OCI-LY3 (cell line): ENCODE measurements at regions not wholly inside any gene's neighbourhood (a gene's known extent, or its start where the extent isn't known, plus 50 kb on each side); places are given as distances from the start of the nearest gene placed in this dataset.

Experiments used
- EZH2phosphoT487 ChIP-seq: fragments of 200-600 bp; shearing (Covaris generic); IDR thresholded peaks from 2 replicates; pipeline ENCODE4 v1.6.1; 2018; ENCODE audit warnings: antibody characterized with exemption, mixed run types, low read depth
- TF ChIP-seq, protein P1 (sequence below): fragments of 200-600, 300-600 bp; sonication (generic); IDR thresholded peaks from 2 replicates; pipeline ENCODE4 v1.5.1; 2014; ENCODE audit warnings: antibody characterized with exemption, low read length, low read depth

DNA sequence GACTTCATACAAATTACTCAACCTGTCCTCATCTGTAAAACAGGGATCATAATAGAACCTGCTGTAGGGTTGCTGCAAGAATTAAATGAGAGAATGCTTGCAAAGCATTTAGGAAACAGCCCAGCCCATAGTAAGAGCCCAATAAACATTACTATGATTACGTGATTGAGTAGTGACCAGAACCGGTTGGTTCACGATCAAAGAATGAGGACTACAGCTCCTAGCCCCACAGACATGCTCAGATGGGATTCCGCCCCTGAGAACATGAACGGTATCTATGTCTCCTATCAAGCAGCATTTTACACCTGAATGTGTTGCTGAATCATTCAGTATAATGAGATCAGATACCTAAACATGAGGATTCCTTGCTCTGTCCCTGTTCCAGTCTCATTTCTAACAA, 104.8 kb upstream of the ZNF648 start:
- TF ChIP-seq, protein P1, sequence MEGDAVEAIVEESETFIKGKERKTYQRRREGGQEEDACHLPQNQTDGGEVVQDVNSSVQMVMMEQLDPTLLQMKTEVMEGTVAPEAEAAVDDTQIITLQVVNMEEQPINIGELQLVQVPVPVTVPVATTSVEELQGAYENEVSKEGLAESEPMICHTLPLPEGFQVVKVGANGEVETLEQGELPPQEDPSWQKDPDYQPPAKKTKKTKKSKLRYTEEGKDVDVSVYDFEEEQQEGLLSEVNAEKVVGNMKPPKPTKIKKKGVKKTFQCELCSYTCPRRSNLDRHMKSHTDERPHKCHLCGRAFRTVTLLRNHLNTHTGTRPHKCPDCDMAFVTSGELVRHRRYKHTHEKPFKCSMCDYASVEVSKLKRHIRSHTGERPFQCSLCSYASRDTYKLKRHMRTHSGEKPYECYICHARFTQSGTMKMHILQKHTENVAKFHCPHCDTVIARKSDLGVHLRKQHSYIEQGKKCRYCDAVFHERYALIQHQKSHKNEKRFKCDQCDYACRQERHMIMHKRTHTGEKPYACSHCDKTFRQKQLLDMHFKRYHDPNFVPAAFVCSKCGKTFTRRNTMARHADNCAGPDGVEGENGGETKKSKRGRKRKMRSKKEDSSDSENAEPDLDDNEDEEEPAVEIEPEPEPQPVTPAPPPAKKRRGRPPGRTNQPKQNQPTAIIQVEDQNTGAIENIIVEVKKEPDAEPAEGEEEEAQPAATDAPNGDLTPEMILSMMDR, result no peak
- TF ChIP-seq EZH2phosphoT487, result no peak
